ENCODE measurements at regions not wholly inside any gene's neighbourhood (a gene's known extent, or its start where the extent isn't known, plus 50 kb on each side); places are given as distances from the start of the nearest gene placed in this dataset.

GRCh38 chr2:200223205-200223784, 83.2 kb upstream of the SPATS2L start:
- DNase-seq (ENCODE audit: extremely low spot score, unreplicated experiment): no peak
- Mint-ChIP-seq H3K4me3 (no peak overlapping the region), H3K36me3 (no peaks in the 10 kb centered on the region)

DNA sequence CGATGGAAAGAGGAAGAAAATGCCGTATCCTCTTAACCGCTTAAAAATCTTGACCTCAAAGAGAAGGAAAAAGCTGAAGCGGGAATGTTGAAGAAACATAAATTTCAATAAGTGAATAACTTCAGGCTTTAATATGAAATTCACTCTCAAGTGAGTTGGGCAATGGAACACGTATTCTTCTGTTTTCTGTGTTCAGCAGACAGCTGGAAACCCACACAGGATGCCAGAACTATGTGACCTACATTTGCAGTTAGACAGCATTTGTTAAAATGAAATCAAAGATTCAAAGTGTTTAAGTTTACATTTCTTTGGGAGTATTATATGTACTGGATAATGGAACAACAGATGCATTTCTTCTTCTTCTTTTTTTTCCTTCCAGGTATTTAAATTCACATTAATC, 80.5 kb upstream of the SPATS2L start:
- peaks cover 9% of the 10 kb centered on the region for H3K9me3 Mint-ChIP-seq
- H3K27ac Mint-ChIP-seq: no peak overlapping the region
- H3K27me3 Mint-ChIP-seq: no peaks in the 10 kb centered on the region
- H3K4me3 Mint-ChIP-seq: no peak overlapping the region
- H3K4me1 Mint-ChIP-seq (ENCODE audit: unreplicated experiment): peaks cover 8% of the 10 kb centered on the region
- no peaks in the 10 kb centered on the region for H3K36me3 Mint-ChIP-seq
- TF ChIP-seq, protein P1, sequence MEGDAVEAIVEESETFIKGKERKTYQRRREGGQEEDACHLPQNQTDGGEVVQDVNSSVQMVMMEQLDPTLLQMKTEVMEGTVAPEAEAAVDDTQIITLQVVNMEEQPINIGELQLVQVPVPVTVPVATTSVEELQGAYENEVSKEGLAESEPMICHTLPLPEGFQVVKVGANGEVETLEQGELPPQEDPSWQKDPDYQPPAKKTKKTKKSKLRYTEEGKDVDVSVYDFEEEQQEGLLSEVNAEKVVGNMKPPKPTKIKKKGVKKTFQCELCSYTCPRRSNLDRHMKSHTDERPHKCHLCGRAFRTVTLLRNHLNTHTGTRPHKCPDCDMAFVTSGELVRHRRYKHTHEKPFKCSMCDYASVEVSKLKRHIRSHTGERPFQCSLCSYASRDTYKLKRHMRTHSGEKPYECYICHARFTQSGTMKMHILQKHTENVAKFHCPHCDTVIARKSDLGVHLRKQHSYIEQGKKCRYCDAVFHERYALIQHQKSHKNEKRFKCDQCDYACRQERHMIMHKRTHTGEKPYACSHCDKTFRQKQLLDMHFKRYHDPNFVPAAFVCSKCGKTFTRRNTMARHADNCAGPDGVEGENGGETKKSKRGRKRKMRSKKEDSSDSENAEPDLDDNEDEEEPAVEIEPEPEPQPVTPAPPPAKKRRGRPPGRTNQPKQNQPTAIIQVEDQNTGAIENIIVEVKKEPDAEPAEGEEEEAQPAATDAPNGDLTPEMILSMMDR (conservative IDR thresholded peaks at IDR 0.05): no peak
- no peak for DNase-seq (ENCODE audit: extremely low spot score, unreplicated experiment)

More at GRCh38 chr2:200223205-200223784, 83.2 kb upstream of the SPATS2L start:
- H3K4me1 Mint-ChIP-seq (ENCODE audit: unreplicated experiment): peaks cover 21% of the 10 kb centered on the region
- H3K27me3 Mint-ChIP-seq: no peaks in the 10 kb centered on the region
- H3K27ac Mint-ChIP-seq: no peak overlapping the region
- TF ChIP-seq, protein P1 (conservative IDR thresholded peaks at IDR 0.05): no peak
- H3K9me3 Mint-ChIP-seq: peaks cover 5% of the 10 kb centered on the region

DNA sequence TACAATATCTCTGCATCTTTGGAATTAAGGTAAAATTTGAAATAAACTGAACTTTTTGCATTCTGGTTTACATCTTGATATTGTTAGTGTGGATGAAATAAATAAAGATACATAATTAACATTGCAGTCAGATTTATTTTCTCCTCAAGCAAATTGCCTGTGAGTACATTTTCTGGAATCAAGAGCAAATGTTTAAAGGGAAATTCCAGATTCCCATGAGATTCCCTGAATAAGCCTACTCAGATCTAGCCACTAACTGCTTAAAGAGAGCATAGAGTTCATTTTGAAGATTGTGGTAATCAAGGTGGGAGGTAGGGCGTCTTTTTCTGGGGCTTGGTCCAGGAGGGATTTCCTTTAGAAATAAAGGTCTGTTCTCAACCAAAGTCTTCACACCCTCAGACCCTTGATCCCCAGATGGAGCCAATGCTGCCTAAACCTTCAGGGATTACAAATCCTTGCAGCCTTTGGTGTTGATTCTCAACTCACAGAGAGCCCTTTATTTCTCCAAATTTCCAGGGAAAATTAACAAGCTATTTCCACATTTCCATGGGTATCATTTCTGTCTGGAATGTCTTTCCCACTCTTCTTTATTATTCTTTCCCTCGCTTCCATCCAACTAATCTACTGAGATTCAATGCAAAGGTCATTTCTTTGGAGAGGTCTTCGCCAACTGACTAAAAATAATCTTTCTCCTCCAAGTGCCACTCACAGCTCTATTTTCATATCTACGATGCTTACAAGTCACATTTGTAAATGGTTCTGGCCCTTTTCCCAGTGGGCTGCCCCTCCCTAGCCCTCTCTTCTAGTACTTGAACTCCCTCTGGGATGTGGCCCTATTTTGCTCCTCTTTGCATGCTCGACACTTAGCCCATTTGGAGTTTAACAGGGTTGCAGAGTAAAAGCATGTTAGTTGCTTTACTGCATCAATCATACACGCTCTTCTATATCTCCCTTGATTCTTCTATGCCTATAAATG, 79.8 kb upstream of the SPATS2L start:
- Mint-ChIP-seq H3K27ac (no peak overlapping the region), H3K4me3 (no peak overlapping the region), H3K9me3 (peaks cover 9% of the 10 kb centered on the region), H3K36me3 (no peaks in the 10 kb centered on the region), H3K4me1 (ENCODE audit: unreplicated experiment) (peaks cover 1% of the 10 kb centered on the region), H3K27me3 (no peaks in the 10 kb centered on the region)
- TF ChIP-seq, protein P1 (conservative IDR thresholded peaks at IDR 0.05): no peak
- no peak for DNase-seq (ENCODE audit: extremely low spot score, unreplicated experiment)

GRCh38 chr2:200230716-200231115, 75.8 kb upstream of the SPATS2L start:
- TF ChIP-seq, protein P1 (conservative IDR thresholded peaks at IDR 0.05): no peak
- Mint-ChIP-seq H3K4me1 (ENCODE audit: unreplicated experiment) (no peaks in the 10 kb centered on the region), H3K4me3 (no peak overlapping the region), H3K36me3 (no peaks in the 10 kb centered on the region), H3K9me3 (peaks cover 4% of the 10 kb centered on the region), H3K27ac (no peak overlapping the region), H3K27me3 (no peaks in the 10 kb centered on the region)
- DNase-seq (ENCODE audit: extremely low spot score, unreplicated experiment): no peak

- Mint-ChIP-seq H3K36me3 (no peaks in the 10 kb centered on the region), H3K9me3 (no peaks in the 10 kb centered on the region), H3K4me1 (ENCODE audit: unreplicated experiment) (peaks cover 4% of the 10 kb centered on the region), H3K4me3 (no peak overlapping the region), H3K27me3 (no peaks in the 10 kb centered on the region), H3K27ac (no peak overlapping the region)
- TF ChIP-seq, protein P1 (conservative IDR thresholded peaks at IDR 0.05): no peak
- DNase-seq (ENCODE audit: extremely low spot score, unreplicated experiment): no peak
These were observed 71.0 kb upstream of the SPATS2L start for GRCh38 chr2:200235533-200235932.
